ENCODE measurements at regions not wholly inside any gene's neighbourhood (a gene's known extent, or its start where the extent isn't known, plus 50 kb on each side); places are given as distances from the start of the nearest gene placed in this dataset.

DNA sequence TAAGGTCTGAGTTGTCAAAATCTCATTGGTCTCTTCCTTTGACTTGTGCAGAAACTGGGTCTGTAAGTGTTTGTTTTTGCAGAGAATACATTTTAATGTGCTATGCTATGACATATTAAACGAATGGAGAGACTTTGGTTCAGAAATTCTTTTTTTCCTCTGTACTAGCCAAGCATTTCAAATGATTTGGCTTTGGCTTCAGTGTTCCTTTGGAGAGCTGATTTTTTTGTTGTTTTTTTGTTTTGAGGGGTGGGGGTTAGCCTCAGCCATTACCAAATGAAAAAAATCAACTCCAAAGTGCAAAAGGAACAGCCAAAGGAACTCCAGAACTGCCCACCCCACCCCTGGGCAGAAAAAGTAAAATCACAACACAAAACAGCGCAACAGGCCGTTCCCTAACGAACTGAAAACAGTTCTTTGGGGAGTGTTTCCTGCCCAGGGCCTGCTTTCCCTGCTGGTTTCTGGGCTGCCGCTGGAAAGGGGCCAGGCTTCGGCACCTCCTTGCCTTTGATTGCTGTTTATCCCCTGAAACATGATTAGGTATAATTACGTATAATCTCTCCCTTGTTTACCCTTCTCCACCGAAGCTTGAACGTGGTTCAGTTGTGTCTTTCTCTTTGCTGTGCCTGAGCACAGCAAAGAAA is 57.6 kb upstream of the NEO1 start:
- H3K4ac ChIP-seq (ENCODE audit: low read depth, low read length) = no peak overlapping the region
- H3K4me1 ChIP-seq (ENCODE audit: control insufficient read depth, low read depth, low read length) = no peaks in the 10 kb centered on the region
- no peak overlapping the region for H4K5ac ChIP-seq (ENCODE audit: low read length)
- H2BK120ac ChIP-seq (ENCODE audit: low read depth, low read length) = no peak overlapping the region
- H3K27me3 ChIP-seq (ENCODE audit: insufficient read depth, low read length, poor library complexity) = no peaks in the 10 kb centered on the region
- H3K36me3 ChIP-seq (ENCODE audit: control insufficient read depth, insufficient read depth, low read length) = no peaks in the 10 kb centered on the region
- H3K79me2 ChIP-seq (ENCODE audit: control insufficient read depth, insufficient read depth, low read length) = no peaks in the 10 kb centered on the region
- no peak overlapping the region for H3K18ac ChIP-seq (ENCODE audit: low read length)
- no peak overlapping the region for H3K4me2 ChIP-seq (ENCODE audit: low read length)
- H4K8ac ChIP-seq (ENCODE audit: low read depth, low read length) = no peak overlapping the region
- H3K4me3 ChIP-seq (ENCODE audit: low read length) = no peak overlapping the region
- no peak overlapping the region for H3K23ac ChIP-seq (ENCODE audit: low read length)
- no peak overlapping the region for H3K27ac ChIP-seq (ENCODE audit: low read depth, low read length)
- no peak overlapping the region for H2AK5ac ChIP-seq (ENCODE audit: low read length)
- no peak overlapping the region for H2BK15ac ChIP-seq (replicated peaks; ENCODE audit: low read depth)
- no peak overlapping the region for H3K56ac ChIP-seq (ENCODE audit: low read length)
- H3K9ac ChIP-seq (ENCODE audit: low read length) = no peak overlapping the region
- DNase-seq = no peak
- H2BK5ac ChIP-seq (ENCODE audit: low read length) = no peak overlapping the region
- no peaks in the 10 kb centered on the region for H3K79me1 ChIP-seq (ENCODE audit: low read length)
- no CpG with 5 or more reads among the region's 9 CpGs for WGBS (ENCODE audit: extremely low coverage, insufficient coverage, low lambda C conversion rate)

DNA sequence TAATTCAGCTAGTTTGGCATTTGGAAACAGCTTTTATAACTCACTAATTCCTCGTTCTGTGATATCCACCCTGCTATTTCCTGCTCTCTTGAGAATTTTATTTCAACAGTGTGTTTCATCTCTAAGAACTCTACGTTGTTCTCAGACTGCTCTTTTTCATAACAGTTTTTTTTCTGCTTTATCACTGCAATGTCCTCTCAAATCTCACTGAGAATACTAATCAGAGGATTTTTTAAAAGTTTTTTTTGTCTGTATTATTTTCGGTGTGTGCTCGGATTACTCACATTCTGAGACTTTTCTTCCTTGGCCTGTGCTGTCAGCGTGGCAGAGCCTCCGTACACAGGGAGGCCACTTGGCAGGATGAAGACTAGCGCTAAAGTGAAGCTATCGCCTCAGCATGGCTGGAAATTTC is 59.4 kb upstream of the NEO1 start:
- Histone ChIP-seq H3K56ac (ENCODE audit: low read length) (no peak overlapping the region), H3K4me1 (ENCODE audit: control insufficient read depth, low read depth, low read length) (no peaks in the 10 kb centered on the region), H3K9ac (ENCODE audit: low read length) (no peak overlapping the region), H4K5ac (ENCODE audit: low read length) (no peak overlapping the region), H3K4me3 (ENCODE audit: low read length) (no peak overlapping the region), H3K23ac (ENCODE audit: low read length) (no peak overlapping the region), H3K27me3 (ENCODE audit: insufficient read depth, low read length, poor library complexity) (no peaks in the 10 kb centered on the region), H4K8ac (ENCODE audit: low read depth, low read length) (no peak overlapping the region), H3K36me3 (ENCODE audit: control insufficient read depth, insufficient read depth, low read length) (no peaks in the 10 kb centered on the region), H3K27ac (ENCODE audit: low read depth, low read length) (no peak overlapping the region), H2BK5ac (ENCODE audit: low read length) (no peak overlapping the region), H3K4me2 (ENCODE audit: low read length) (no peak overlapping the region), H3K18ac (ENCODE audit: low read length) (no peak overlapping the region), H2BK15ac (replicated peaks; ENCODE audit: low read depth) (no peak overlapping the region), H3K79me2 (ENCODE audit: control insufficient read depth, insufficient read depth, low read length) (no peaks in the 10 kb centered on the region), H3K79me1 (ENCODE audit: low read length) (no peaks in the 10 kb centered on the region), H2AK5ac (ENCODE audit: low read length) (no peak overlapping the region), H2BK120ac (ENCODE audit: low read depth, low read length) (no peak overlapping the region), H3K4ac (ENCODE audit: low read depth, low read length) (no peak overlapping the region)
- no CpG with 5 or more reads among the region's 8 CpGs for WGBS (ENCODE audit: extremely low coverage, insufficient coverage, low lambda C conversion rate)
- DNase-seq = no peak

DNA sequence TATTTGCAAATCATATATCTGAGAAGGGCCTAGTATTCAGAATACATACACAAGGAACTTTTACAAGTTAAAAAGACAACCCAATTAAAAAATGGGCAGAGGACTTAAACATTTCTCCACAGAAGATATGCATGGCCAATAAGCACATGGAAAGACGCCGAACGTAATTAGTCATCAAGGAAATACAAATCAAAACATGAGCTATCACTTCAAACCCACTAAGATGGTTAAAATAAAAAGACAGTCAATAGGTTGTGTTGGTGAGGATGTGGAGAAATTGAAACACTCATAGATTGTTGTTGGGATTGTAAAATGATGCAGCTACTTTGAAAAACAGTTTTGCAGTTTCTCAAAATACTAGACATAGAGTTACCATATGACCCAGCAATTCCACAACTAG is 61.2 kb upstream of the NEO1 start:
- Histone ChIP-seq H3K4ac (ENCODE audit: low read depth, low read length) (no peak overlapping the region), H4K8ac (ENCODE audit: low read depth, low read length) (no peak overlapping the region), H3K27ac (ENCODE audit: low read depth, low read length) (no peak overlapping the region), H3K4me3 (ENCODE audit: low read length) (no peak overlapping the region), H2BK15ac (replicated peaks; ENCODE audit: low read depth) (no peak overlapping the region), H3K4me2 (ENCODE audit: low read length) (no peak overlapping the region), H4K5ac (ENCODE audit: low read length) (no peak overlapping the region), H3K23ac (ENCODE audit: low read length) (no peak overlapping the region), H3K56ac (ENCODE audit: low read length) (no peak overlapping the region), H3K18ac (ENCODE audit: low read length) (no peak overlapping the region), H2BK120ac (ENCODE audit: low read depth, low read length) (no peak overlapping the region), H3K79me2 (ENCODE audit: control insufficient read depth, insufficient read depth, low read length) (no peaks in the 10 kb centered on the region), H2AK5ac (ENCODE audit: low read length) (no peak overlapping the region), H3K36me3 (ENCODE audit: control insufficient read depth, insufficient read depth, low read length) (no peaks in the 10 kb centered on the region), H3K9ac (ENCODE audit: low read length) (no peak overlapping the region), H3K4me1 (ENCODE audit: control insufficient read depth, low read depth, low read length) (no peaks in the 10 kb centered on the region), H2BK5ac (ENCODE audit: low read length) (no peak overlapping the region), H3K27me3 (ENCODE audit: insufficient read depth, low read length, poor library complexity) (no peaks in the 10 kb centered on the region), H3K79me1 (ENCODE audit: low read length) (no peaks in the 10 kb centered on the region)
- no CpG with 5 or more reads among the region's 3 CpGs for WGBS (ENCODE audit: extremely low coverage, insufficient coverage, low lambda C conversion rate)
- no peak for DNase-seq

DNA sequence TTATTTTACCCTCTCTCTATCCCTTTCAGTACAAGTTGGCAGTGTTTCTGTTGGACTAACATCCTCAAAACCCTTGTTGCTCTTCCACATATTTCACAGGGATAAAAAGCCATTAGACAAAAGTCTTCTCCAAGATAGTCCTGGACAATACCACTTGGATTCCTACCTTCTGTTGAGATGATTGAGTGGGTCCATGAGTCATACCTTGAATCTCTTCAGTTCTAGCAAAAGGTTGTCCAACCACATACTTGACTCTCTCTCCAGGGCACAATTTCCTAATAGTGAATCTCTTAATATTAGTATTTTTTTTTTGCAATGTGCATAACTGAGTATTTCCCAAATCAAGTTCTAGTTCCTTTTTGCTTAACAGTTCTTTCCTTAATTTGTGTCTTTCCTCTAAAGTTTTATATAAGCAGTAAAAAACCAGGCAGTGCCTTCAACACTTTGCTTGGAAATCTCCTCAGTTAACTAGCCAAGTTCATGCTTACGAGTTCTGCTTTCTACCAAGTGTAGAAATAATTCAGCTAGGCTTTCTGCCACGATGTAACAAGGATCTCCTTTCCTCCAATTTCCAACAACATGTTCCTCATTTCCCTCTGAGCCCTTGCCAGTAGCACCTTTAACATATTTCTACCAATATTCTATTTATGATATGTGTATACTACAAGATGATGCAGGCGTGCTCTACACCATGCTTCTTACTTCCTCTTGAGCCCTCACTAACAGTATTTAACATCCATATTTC is 68.3 kb upstream of the NEO1 start:
- H3K56ac ChIP-seq (ENCODE audit: low read length) = no peak overlapping the region
- no peak overlapping the region for H3K23ac ChIP-seq (ENCODE audit: low read length)
- no peak overlapping the region for H2BK15ac ChIP-seq (replicated peaks; ENCODE audit: low read depth)
- H3K9ac ChIP-seq (ENCODE audit: low read length) = no peak overlapping the region
- no peak overlapping the region for H2BK120ac ChIP-seq (ENCODE audit: low read depth, low read length)
- no peak overlapping the region for H3K4me2 ChIP-seq (ENCODE audit: low read length)
- no peak overlapping the region for H2BK5ac ChIP-seq (ENCODE audit: low read length)
- H3K4ac ChIP-seq (ENCODE audit: low read depth, low read length) = no peak overlapping the region
- no peaks in the 10 kb centered on the region for H3K79me1 ChIP-seq (ENCODE audit: low read length)
- no peaks in the 10 kb centered on the region for H3K36me3 ChIP-seq (ENCODE audit: control insufficient read depth, insufficient read depth, low read length)
- H4K8ac ChIP-seq (ENCODE audit: low read depth, low read length) = no peak overlapping the region
- WGBS (ENCODE audit: extremely low coverage, insufficient coverage, low lambda C conversion rate) = no CpG with 5 or more reads among the region's 3 CpGs
- no peak overlapping the region for H3K4me3 ChIP-seq (ENCODE audit: low read length)
- H2AK5ac ChIP-seq (ENCODE audit: low read length) = no peak overlapping the region
- H3K27me3 ChIP-seq (ENCODE audit: insufficient read depth, low read length, poor library complexity) = no peaks in the 10 kb centered on the region
- no peak for DNase-seq
- H3K27ac ChIP-seq (ENCODE audit: low read depth, low read length) = no peak overlapping the region
- H3K18ac ChIP-seq (ENCODE audit: low read length) = no peak overlapping the region
- no peak overlapping the region for H4K5ac ChIP-seq (ENCODE audit: low read length)
- no peaks in the 10 kb centered on the region for H3K79me2 ChIP-seq (ENCODE audit: control insufficient read depth, insufficient read depth, low read length)
- no peaks in the 10 kb centered on the region for H3K4me1 ChIP-seq (ENCODE audit: control insufficient read depth, low read depth, low read length)

DNA sequence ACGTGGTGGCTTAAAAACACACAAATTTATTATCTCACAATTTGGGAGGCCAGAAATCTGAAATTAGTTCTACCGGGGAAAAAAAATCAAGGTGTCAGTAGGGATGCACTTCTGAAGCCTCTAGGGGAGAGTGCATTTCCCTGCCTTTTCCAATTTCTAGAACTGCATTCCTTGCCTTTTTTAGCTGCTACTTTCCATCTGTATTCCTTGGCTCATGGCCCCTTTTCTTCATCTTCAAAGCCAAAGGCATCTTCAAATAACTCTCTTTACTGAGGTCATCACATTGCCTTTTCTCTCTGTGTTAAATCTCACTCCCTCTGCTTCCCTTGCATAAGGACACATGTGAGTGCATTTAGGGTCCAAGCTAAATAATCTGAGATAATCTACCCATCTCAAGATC is 69.5 kb upstream of the NEO1 start:
- no peak overlapping the region for H3K4me3 ChIP-seq (ENCODE audit: low read length)
- H3K79me1 ChIP-seq (ENCODE audit: low read length) = no peaks in the 10 kb centered on the region
- no peak overlapping the region for H4K8ac ChIP-seq (ENCODE audit: low read depth, low read length)
- no peak overlapping the region for H3K4me2 ChIP-seq (ENCODE audit: low read length)
- H3K79me2 ChIP-seq (ENCODE audit: control insufficient read depth, insufficient read depth, low read length) = no peaks in the 10 kb centered on the region
- no peak overlapping the region for H3K4ac ChIP-seq (ENCODE audit: low read depth, low read length)
- no peaks in the 10 kb centered on the region for H3K4me1 ChIP-seq (ENCODE audit: control insufficient read depth, low read depth, low read length)
- no peaks in the 10 kb centered on the region for H3K27me3 ChIP-seq (ENCODE audit: insufficient read depth, low read length, poor library complexity)
- no peaks in the 10 kb centered on the region for H3K36me3 ChIP-seq (ENCODE audit: control insufficient read depth, insufficient read depth, low read length)
- no peak overlapping the region for H3K27ac ChIP-seq (ENCODE audit: low read depth, low read length)
- no peak overlapping the region for H3K18ac ChIP-seq (ENCODE audit: low read length)
- no CpG with 5 or more reads among the region's 2 CpGs for WGBS (ENCODE audit: extremely low coverage, insufficient coverage, low lambda C conversion rate)
- H3K23ac ChIP-seq (ENCODE audit: low read length) = no peak overlapping the region
- no peak overlapping the region for H3K56ac ChIP-seq (ENCODE audit: low read length)
- H2BK120ac ChIP-seq (ENCODE audit: low read depth, low read length) = no peak overlapping the region
- DNase-seq = no peak
- H3K9ac ChIP-seq (ENCODE audit: low read length) = no peak overlapping the region
- H2AK5ac ChIP-seq (ENCODE audit: low read length) = no peak overlapping the region
- H4K5ac ChIP-seq (ENCODE audit: low read length) = no peak overlapping the region
- H2BK15ac ChIP-seq (replicated peaks; ENCODE audit: low read depth) = no peak overlapping the region
- H2BK5ac ChIP-seq (ENCODE audit: low read length) = no peak overlapping the region

DNA sequence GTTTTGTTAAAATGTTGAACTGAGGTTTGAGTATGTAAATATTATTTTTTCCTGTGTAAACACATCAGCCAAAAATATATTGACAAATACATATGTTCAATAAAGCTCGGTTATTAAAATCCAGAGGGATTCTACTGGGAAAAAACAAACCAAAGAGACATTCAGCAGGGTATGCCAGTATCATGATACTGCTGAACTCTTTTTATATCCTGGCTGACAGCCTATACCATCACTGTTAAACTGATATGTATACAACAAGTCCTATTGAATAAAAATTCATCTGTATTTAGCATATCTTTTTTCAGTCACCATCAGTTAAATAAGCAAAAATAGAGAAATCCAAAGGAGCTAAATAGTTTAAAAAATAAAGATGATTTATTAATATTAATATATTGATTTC is 71.6 kb upstream of the NEO1 start:
- no peak overlapping the region for H4K8ac ChIP-seq (ENCODE audit: low read depth, low read length)
- no peak for DNase-seq
- H3K9ac ChIP-seq (ENCODE audit: low read length) = no peak overlapping the region
- no peaks in the 10 kb centered on the region for H3K79me1 ChIP-seq (ENCODE audit: low read length)
- H3K27me3 ChIP-seq (ENCODE audit: insufficient read depth, low read length, poor library complexity) = no peaks in the 10 kb centered on the region
- H3K4me2 ChIP-seq (ENCODE audit: low read length) = no peak overlapping the region
- H4K5ac ChIP-seq (ENCODE audit: low read length) = no peak overlapping the region
- no CpG with 5 or more reads among the region's 1 CpG for WGBS (ENCODE audit: extremely low coverage, insufficient coverage, low lambda C conversion rate)
- no peak overlapping the region for H3K23ac ChIP-seq (ENCODE audit: low read length)
- H2BK5ac ChIP-seq (ENCODE audit: low read length) = no peak overlapping the region
- H3K36me3 ChIP-seq (ENCODE audit: control insufficient read depth, insufficient read depth, low read length) = no peaks in the 10 kb centered on the region
- H3K18ac ChIP-seq (ENCODE audit: low read length) = no peak overlapping the region
- no peaks in the 10 kb centered on the region for H3K4me1 ChIP-seq (ENCODE audit: control insufficient read depth, low read depth, low read length)
- H3K27ac ChIP-seq (ENCODE audit: low read depth, low read length) = no peak overlapping the region
- no peaks in the 10 kb centered on the region for H3K79me2 ChIP-seq (ENCODE audit: control insufficient read depth, insufficient read depth, low read length)
- H3K4me3 ChIP-seq (ENCODE audit: low read length) = no peak overlapping the region
- no peak overlapping the region for H2BK15ac ChIP-seq (replicated peaks; ENCODE audit: low read depth)
- H3K4ac ChIP-seq (ENCODE audit: low read depth, low read length) = no peak overlapping the region
- no peak overlapping the region for H2AK5ac ChIP-seq (ENCODE audit: low read length)
- no peak overlapping the region for H2BK120ac ChIP-seq (ENCODE audit: low read depth, low read length)
- H3K56ac ChIP-seq (ENCODE audit: low read length) = no peak overlapping the region
